ENCODE measurements at regions not wholly inside any gene's neighbourhood (a gene's known extent, or its start where the extent isn't known, plus 50 kb on each side); places are given as distances from the start of the nearest gene placed in this dataset.

- TF ChIP-seq CTCF (conservative IDR thresholded peaks at IDR 0.05), result no peak
- no peak for TF ChIP-seq EZH2 (IDR thresholded peaks at IDR 0.05; ENCODE audit: low read depth)
Measured at GRCh38 chr12:18165422-18165871, 75.5 kb upstream of the RERGL start.

All from PC-9 (cell line).